HEK293T (cell line): ENCODE measurements at regions not wholly inside any gene's neighbourhood (a gene's known extent, or its start where the extent isn't known, plus 50 kb on each side); places are given as distances from the start of the nearest gene placed in this dataset.

Experiments
- CTCF ChIA-PET: fragments of 350-600 bp; formaldehyde crosslinking; extraction: SDS; loops from one replicate; lab custom pipeline; 2021; ENCODE audit warnings: antibody characterized with exemption, inconsistent platforms; lab: Yijun Ruan, JAX
- POLR2A ChIA-PET: fragments of 350-600 bp; formaldehyde crosslinking; extraction: SDS; loops from one replicate; lab custom pipeline; 2020; ENCODE audit warnings: antibody characterized with exemption, inconsistent platforms; lab: Yijun Ruan, JAX
- DNase-seq: peaks from one replicate; pipeline ENCODE4 v3.0.0; 2012; ENCODE audit warnings: mixed read lengths; ENCODE audit errors: extremely low spot score
- ARNT ChIP-seq: fragments of 450-650 bp; IDR thresholded peaks from 2 replicates; pipeline ENCODE4 v1.6.1; 2017; ENCODE audit warnings: mild to moderate bottlenecking
- BHLHE40 ChIP-seq: fragments of 450-650 bp; IDR thresholded peaks from 2 replicates; pipeline ENCODE4 v1.6.1; 2016; ENCODE audit warnings: mild to moderate bottlenecking, moderate library complexity, borderline replicate concordance
- CTBP1 ChIP-seq: fragments of 450-650 bp; IDR thresholded peaks from 2 replicates; pipeline ENCODE4 v1.6.1; 2016; ENCODE audit warnings: borderline replicate concordance
- ELF4 ChIP-seq: fragments of 450-650 bp; IDR thresholded peaks from 2 replicates; pipeline ENCODE4 v1.6.1; 2017; ENCODE audit warnings: antibody characterized with exemption
- FOXA1 ChIP-seq: fragments of 450-650 bp; IDR thresholded peaks from 2 replicates; pipeline ENCODE4 v1.6.1; 2016; ENCODE audit warnings: mild to moderate bottlenecking
- FOXK2 ChIP-seq: fragments of 450-650 bp; IDR thresholded peaks from 2 replicates; pipeline ENCODE4 v1.6.1; 2016; ENCODE audit warnings: mild to moderate bottlenecking
- FOXM1 ChIP-seq: fragments of 450-650 bp; IDR thresholded peaks from 2 replicates; pipeline ENCODE4 v1.6.1; 2017; ENCODE audit warnings: mild to moderate bottlenecking, borderline replicate concordance
- HDGF ChIP-seq: fragments of 450-650 bp; IDR thresholded peaks from 2 replicates; pipeline ENCODE4 v1.6.1; 2017; ENCODE audit warnings: antibody characterized with exemption, borderline replicate concordance
- L3MBTL2 ChIP-seq: fragments of 450-650 bp; conservative IDR thresholded peaks from 2 replicates; pipeline ENCODE4 v1.6.1; 2016; ENCODE audit warnings: mild to moderate bottlenecking
- LEF1 ChIP-seq: fragments of 450-650 bp; IDR thresholded peaks from 2 replicates; pipeline ENCODE4 v1.6.1; 2017; ENCODE audit warnings: mild to moderate bottlenecking, borderline replicate concordance
- NFRKB ChIP-seq: fragments of 450-650 bp; IDR thresholded peaks from 2 replicates; pipeline ENCODE4 v1.6.1; 2016; ENCODE audit warnings: mild to moderate bottlenecking, moderate library complexity
- SP1 ChIP-seq: fragments of 450-650 bp; IDR thresholded peaks from 2 replicates; pipeline ENCODE4 v1.6.1; 2017
- SUZ12 ChIP-seq: fragments of 450-650 bp; IDR thresholded peaks from 2 replicates; pipeline ENCODE4 v1.6.1; 2016; ENCODE audit warnings: mild to moderate bottlenecking
- TARDBP ChIP-seq: fragments of 450-650 bp; IDR thresholded peaks from 2 replicates; pipeline ENCODE4 v1.6.1; 2016
- ZNF384 ChIP-seq: fragments of 450-650 bp; IDR thresholded peaks from 2 replicates; pipeline ENCODE4 v1.6.1; 2016
- TF ChIP-seq, protein P1 (sequence below): fragments of 450-650 bp; IDR thresholded peaks from 2 replicates; pipeline ENCODE4 v1.6.1; 2016

DNA sequence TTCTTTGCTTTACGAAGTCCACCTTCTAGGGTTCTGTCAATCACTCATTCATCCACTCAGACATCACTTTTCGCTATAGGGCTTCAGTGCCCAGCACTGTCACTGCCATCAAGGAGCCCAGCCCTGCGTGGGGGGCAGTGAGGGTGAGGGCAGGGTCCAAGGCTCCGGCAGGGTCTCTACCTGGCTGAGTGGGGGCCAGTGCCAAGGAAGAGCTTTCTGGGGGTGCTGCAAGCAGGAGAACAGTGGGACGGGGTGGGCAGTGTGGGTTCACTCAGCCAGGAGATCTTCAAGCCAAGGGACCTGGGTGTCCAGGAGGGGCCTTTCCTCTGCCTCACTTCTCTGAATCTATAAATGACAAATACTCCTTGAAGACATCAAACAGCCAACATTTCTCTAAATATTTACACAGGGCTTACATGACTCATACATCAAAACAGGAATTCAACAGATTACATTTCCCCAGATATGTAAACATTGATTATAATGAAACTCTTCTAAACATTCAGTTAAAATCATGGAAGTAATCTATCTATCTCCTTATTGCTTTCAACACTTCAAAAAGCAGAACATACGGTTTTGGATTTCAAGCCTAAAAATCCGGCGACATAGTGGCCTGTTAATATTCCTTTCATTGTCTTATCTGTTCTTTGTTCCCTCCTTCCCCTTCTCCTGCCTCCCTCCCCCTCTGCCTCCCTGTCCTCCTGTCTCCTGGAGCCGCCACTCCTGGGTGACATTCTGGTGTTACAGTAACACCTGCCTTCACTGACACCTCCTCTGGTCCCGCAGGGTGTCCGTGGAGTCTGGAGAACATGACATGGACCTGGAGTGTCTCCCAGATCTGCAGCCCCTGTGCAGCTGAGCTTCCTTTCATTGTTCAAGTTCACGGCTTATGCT lies 94.4 kb upstream of the ADRA2C start:
- POLR2A ChIA-PET = interaction anchor here (0.7 kb wide), 1 partner anchor 1925 kb away, joined by 3 read pairs; no protein-coding TSS in a partner anchor
- no peak for TF ChIP-seq BHLHE40
- no peak for TF ChIP-seq HDGF
- TF ChIP-seq CTBP1 = no peak
- TF ChIP-seq SUZ12 = no peak
- DNase-seq = no peak

DNA sequence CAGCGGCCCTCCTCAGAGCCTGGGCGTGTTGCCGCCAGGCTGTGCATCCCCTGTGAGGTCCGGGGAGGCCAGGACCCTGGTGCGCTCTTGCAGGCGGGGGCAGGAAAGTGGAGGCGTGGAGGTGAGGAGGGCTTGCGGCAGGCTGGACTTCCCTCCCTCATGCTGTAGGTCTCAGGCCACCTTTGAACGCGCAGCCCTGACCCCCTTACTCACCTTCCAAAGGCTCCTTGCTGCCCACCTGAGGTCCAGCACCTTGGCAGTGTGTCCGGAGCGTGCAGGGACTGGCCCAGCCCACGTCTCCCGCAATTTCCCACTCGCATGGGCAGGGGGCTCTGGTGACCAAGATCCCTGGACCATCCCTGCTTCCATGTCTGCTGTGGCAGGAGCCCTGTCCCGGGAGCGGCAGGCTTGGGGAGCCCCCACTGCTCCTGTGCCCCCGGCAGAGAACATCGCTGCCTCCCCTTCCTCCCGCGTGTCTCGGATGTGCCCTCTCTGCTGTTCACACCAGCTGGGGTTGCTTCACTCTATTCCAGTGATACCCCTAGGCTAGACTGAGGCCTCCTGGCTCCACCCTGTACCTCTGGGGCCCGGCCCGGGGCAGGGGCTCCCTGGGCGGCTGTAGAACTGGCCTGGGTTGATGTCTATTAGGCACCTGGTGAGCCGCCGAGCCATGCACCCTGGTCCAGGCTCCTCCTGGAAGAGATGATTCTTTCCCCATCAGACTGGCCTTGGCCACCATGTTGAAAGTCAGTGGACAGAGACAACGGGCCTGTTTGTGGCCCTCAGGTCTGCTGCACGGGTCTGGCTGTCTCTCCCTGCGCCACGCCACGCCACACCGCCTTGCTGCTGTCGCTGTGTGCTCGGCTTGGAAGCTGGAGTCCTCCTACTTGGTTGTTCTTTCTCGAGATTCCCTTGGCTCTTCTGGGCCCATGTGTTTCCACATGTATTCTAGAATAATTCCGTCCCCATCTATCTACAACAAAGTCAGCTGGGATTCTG lies 95.4 kb upstream of the ADRA2C start:
- ChIA-PET POLR2A (no interaction called here), CTCF (no interaction called here)
- TF ChIP-seq FOXM1 = no peak
- no peak for TF ChIP-seq FOXK2
- no peak for TF ChIP-seq ZNF384
- no peak for TF ChIP-seq HDGF
- no peak for TF ChIP-seq BHLHE40
- no peak for TF ChIP-seq SUZ12
- TF ChIP-seq SP1 = no peak
- DNase-seq = no peak

More for the DNA sequence above, 94.4 kb upstream of the ADRA2C start:
- CTCF ChIA-PET = no interaction called here

DNA sequence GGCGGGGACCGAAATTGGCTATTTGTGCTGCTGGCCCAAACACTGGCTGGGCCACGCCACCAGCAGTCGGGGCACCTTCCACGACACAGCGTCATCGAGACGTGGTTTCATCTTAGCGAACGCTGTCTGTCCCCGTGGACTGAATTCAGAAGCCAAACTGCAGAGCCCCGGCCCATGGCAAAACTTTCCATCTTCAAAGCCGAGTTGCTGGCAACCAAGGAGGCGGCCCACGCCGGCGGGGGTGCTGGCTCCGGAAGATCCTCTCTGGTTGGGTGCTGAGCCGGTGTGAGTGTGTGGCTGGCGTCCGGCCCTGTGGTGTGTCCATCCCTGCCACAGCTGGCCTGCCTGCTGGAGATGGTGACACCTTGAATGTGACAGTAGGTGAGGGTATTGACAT lies 96.6 kb upstream of the ADRA2C start:
- no peak for TF ChIP-seq ARNT
- TF ChIP-seq FOXM1 = no peak
- TF ChIP-seq, protein P1, sequence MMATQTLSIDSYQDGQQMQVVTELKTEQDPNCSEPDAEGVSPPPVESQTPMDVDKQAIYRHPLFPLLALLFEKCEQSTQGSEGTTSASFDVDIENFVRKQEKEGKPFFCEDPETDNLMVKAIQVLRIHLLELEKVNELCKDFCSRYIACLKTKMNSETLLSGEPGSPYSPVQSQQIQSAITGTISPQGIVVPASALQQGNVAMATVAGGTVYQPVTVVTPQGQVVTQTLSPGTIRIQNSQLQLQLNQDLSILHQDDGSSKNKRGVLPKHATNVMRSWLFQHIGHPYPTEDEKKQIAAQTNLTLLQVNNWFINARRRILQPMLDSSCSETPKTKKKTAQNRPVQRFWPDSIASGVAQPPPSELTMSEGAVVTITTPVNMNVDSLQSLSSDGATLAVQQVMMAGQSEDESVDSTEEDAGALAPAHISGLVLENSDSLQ = no peak
- no peak for TF ChIP-seq BHLHE40
- no peak for TF ChIP-seq LEF1
- TF ChIP-seq ZNF384 = no peak
- TF ChIP-seq FOXA1 = no peak
- TF ChIP-seq TARDBP = no peak
- no peak for TF ChIP-seq L3MBTL2
- DNase-seq = no peak
- CTCF ChIA-PET = no interaction called here
- POLR2A ChIA-PET = no interaction called here

DNA sequence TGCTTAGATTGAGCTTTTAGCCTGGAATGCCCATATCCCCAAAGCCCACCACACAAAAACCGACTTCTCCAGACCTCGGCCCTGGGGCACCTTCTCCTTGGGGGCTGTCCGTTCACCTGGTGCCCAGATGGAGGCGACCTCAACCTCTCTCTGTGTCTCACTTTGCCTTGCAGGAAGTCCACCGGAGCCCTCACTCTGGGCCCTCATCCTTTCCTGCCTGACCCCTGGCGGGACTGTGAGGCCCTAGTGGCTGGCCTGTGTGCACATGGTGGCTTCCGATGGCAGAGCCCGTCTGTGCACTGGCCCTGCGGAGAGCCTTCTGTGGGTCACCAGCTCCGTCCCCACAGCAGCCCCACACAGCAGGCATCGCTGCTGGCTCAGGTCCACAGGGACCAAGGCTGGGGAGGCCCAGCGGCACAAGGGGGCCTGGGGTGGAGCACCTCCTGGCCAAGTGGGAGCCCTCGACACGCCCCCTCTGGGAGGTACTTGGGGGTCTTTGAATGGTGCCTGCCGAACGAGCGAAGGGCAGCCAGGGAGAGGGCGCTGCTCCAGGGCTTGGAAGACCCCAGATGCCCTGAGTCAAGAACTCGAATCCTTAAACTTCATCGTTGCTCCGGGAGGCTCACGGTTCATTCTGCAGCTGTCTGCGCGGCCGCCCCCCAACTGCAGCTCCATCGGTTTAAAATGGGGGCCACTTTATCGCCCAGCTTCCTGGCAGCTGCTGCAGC lies 97.2 kb upstream of the ADRA2C start:
- CTCF ChIA-PET = no interaction called here
- POLR2A ChIA-PET = no interaction called here
- DNase-seq = no peak
- TF ChIP-seq CTBP1 (no peak), SP1 (no peak), NFRKB (no peak), SUZ12 (no peak), ZNF384 (no peak), L3MBTL2 (no peak), BHLHE40 (no peak), TARDBP (no peak), HDGF (no peak), FOXA1 (no peak), ARNT (no peak)
- TF ChIP-seq, protein P1 = no peak

DNA sequence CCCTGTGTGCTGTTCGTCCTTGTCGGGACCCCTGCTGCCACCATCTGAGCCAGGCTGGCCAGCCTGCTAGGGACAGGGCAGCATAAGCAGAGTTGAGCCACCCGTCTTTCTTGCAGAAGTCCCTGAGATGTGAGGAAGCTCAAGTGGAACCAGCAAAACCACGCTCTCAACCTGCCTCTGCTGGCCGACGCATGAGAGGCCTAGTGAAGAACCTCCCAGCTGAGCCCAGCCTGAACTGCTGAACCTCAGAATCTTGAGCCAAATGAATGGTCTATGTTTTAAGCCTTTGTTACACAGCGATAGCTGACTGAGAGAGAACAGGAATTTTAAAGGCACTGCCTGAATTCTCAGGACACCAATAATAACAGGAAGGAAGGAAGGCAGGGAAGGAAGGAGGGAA lies 98.9 kb upstream of the ADRA2C start:
- no peak for DNase-seq
- ChIA-PET POLR2A (no interaction called here), CTCF (no interaction called here)
- TF ChIP-seq TARDBP = no peak
- TF ChIP-seq LEF1 = no peak
- no peak for TF ChIP-seq ZNF384
- TF ChIP-seq FOXA1 = no peak
- TF ChIP-seq ELF4 = no peak
- TF ChIP-seq FOXK2 = no peak
- no peak for TF ChIP-seq SP1
- no peak for TF ChIP-seq HDGF
- TF ChIP-seq FOXM1 = no peak

DNA sequence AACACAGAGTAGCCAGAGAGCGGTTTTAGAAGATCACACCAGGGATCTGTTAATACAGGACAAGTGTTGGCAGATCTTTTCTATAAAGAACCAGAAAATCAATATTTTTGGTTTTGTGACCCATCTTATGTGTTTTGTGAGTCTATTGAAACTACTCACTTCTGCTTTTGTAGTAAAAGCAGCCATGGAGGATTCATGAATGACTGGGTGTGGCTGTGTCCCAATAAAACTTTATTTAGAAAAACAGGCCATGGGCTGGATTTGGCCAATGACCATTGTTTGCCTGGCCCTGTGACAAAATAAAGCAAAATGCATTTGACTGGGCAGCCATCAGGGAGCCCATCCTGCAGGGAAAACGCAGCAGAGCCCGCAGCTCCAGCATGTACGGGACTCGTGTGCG lies 99.9 kb upstream of the ADRA2C start:
- ChIA-PET CTCF (no interaction called here), POLR2A (no interaction called here)
- no peak for DNase-seq
- no peak for TF ChIP-seq FOXM1
- TF ChIP-seq ZNF384 = no peak
- TF ChIP-seq NFRKB = no peak
- no peak for TF ChIP-seq FOXA1
- TF ChIP-seq ARNT = no peak
